ENCODE measurements at regions not wholly inside any gene's neighbourhood (a gene's known extent, or its start where the extent isn't known, plus 50 kb on each side); places are given as distances from the start of the nearest gene placed in this dataset.

DNA sequence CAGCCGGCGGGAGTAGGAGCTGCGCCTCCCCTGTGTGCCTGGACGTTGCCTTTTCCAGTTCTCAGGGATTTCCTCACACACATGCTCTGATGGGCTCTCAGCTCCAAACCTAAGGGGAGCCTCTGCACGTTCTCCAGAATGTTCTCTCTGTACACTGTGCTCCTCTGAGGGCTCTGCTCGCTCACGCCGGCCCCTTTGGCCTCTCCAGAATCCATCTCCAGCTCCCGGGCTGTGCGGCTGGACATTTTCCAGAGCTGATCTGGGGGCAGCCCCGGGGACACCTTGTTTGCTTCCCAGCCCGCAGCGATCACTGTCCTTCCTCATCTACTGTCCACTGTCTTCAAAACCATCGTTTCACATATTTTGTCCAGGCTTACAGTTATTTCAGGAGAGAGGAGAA, 245.4 kb upstream of the HDAC4 start:
- no peak for TF ChIP-seq ZNF2 (tag by site-specific recombination; IDR thresholded peaks at IDR 0.05)
- TF ChIP-seq, protein P1, sequence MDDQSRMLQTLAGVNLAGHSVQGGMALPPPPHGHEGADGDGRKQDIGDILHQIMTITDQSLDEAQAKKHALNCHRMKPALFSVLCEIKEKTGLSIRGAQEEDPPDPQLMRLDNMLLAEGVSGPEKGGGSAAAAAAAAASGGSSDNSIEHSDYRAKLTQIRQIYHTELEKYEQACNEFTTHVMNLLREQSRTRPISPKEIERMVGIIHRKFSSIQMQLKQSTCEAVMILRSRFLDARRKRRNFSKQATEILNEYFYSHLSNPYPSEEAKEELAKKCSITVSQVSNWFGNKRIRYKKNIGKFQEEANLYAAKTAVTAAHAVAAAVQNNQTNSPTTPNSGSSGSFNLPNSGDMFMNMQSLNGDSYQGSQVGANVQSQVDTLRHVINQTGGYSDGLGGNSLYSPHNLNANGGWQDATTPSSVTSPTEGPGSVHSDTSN (CRISPR knock-in tag; IDR thresholded peaks at IDR 0.05): no peak
- TF ChIP-seq, protein P2, sequence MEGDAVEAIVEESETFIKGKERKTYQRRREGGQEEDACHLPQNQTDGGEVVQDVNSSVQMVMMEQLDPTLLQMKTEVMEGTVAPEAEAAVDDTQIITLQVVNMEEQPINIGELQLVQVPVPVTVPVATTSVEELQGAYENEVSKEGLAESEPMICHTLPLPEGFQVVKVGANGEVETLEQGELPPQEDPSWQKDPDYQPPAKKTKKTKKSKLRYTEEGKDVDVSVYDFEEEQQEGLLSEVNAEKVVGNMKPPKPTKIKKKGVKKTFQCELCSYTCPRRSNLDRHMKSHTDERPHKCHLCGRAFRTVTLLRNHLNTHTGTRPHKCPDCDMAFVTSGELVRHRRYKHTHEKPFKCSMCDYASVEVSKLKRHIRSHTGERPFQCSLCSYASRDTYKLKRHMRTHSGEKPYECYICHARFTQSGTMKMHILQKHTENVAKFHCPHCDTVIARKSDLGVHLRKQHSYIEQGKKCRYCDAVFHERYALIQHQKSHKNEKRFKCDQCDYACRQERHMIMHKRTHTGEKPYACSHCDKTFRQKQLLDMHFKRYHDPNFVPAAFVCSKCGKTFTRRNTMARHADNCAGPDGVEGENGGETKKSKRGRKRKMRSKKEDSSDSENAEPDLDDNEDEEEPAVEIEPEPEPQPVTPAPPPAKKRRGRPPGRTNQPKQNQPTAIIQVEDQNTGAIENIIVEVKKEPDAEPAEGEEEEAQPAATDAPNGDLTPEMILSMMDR (tag by site-specific recombination; IDR thresholded peaks at IDR 0.05): no peak
- no peak for TF ChIP-seq ZNF501 (tag by site-specific recombination; IDR thresholded peaks at IDR 0.05)
- TF ChIP-seq ZNF776 (tag by site-specific recombination; IDR thresholded peaks at IDR 0.05; ENCODE audit: borderline replicate concordance): no peak
- no peak for TF ChIP-seq SP2 (tag by site-specific recombination; IDR thresholded peaks at IDR 0.05)
- TF ChIP-seq, protein P3, sequence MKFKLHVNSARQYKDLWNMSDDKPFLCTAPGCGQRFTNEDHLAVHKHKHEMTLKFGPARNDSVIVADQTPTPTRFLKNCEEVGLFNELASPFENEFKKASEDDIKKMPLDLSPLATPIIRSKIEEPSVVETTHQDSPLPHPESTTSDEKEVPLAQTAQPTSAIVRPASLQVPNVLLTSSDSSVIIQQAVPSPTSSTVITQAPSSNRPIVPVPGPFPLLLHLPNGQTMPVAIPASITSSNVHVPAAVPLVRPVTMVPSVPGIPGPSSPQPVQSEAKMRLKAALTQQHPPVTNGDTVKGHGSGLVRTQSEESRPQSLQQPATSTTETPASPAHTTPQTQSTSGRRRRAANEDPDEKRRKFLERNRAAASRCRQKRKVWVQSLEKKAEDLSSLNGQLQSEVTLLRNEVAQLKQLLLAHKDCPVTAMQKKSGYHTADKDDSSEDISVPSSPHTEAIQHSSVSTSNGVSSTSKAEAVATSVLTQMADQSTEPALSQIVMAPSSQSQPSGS (tag by site-specific recombination; IDR thresholded peaks at IDR 0.05; ENCODE audit: low read depth): no peak
- TF ChIP-seq ZNF138 (tag by site-specific recombination; IDR thresholded peaks at IDR 0.05; ENCODE audit: borderline replicate concordance): no peak
- no peak for TF ChIP-seq ZNF274 (IDR thresholded peaks at IDR 0.05; ENCODE audit: low read length)
- TF ChIP-seq ZNF274 (tag by site-specific recombination; IDR thresholded peaks at IDR 0.05; ENCODE audit: borderline replicate concordance): no peak
- TF ChIP-seq, protein P4, sequence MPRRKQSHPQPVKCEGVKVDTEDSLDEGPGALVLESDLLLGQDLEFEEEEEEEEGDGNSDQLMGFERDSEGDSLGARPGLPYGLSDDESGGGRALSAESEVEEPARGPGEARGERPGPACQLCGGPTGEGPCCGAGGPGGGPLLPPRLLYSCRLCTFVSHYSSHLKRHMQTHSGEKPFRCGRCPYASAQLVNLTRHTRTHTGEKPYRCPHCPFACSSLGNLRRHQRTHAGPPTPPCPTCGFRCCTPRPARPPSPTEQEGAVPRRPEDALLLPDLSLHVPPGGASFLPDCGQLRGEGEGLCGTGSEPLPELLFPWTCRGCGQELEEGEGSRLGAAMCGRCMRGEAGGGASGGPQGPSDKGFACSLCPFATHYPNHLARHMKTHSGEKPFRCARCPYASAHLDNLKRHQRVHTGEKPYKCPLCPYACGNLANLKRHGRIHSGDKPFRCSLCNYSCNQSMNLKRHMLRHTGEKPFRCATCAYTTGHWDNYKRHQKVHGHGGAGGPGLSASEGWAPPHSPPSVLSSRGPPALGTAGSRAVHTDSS (tag by site-specific recombination; IDR thresholded peaks at IDR 0.05): no peak
- TF ChIP-seq ZNF114 (tag by site-specific recombination; IDR thresholded peaks at IDR 0.05): no peak
- no peak for TF ChIP-seq SP7 (tag by site-specific recombination; IDR thresholded peaks at IDR 0.05)
- no peak for TF ChIP-seq YY1 (tag by site-specific recombination; IDR thresholded peaks at IDR 0.05)
- no peak for TF ChIP-seq SCRT1 (tag by site-specific recombination; IDR thresholded peaks at IDR 0.05; ENCODE audit: borderline replicate concordance)

Measured in HEK293 (cell line).